ENCODE measurements at regions not wholly inside any gene's neighbourhood (a gene's known extent, or its start where the extent isn't known, plus 50 kb on each side); places are given as distances from the start of the nearest gene placed in this dataset.
"Not testable (repeated sequence)": the region's sequence is repeated elsewhere in the genome, so short reads cannot be mapped to it uniquely, and the experiment has no call there.

DNA sequence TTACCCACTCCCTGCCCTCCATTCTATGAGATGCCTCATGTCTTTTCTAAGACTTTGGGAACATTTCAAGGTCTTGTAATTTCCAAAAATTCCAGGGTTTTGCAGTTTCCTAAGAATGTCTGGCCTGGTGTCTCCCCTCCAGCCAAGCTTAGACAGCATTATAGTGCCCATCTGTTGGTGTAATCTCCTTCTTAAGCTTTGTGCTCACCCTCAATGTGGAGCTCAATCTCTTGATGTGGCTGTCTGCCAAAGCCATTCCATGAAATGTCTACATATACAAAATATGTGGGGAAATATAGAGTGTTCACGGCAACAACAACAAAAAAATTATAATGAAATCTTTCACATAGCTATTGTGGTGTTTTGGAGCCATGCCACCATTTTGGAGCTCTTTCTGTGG is 558.4 kb downstream of the PIK3C3 start:
- BruUV-seq (replicated peaks): no TSS peak
- DNase-seq: no peak
- Histone ChIP-seq H3K9me2 (ENCODE audit: insufficient read depth) (no peaks in the 10 kb centered on the region), H3K27me3 (ENCODE audit: insufficient read depth, low read depth) (no peaks in the 10 kb centered on the region), H2AFZ (no peak overlapping the region), H3K4me1 (replicated peaks; ENCODE audit: insufficient read depth) (no peaks in the 10 kb centered on the region), H3K4me3 (no peak overlapping the region), H3K79me2 (ENCODE audit: low read depth) (no peaks in the 10 kb centered on the region), H3K9me3 (ENCODE audit: insufficient read depth, low read depth) (no peaks in the 10 kb centered on the region), H3K4me2 (no peak overlapping the region), H3K27ac (no peak overlapping the region), H3F3A (ENCODE audit: insufficient read depth, low read depth) (no peaks in the 10 kb centered on the region), H4K20me1 (ENCODE audit: insufficient read depth) (no peaks in the 10 kb centered on the region), H3K36me3 (ENCODE audit: low read depth) (no peaks in the 10 kb centered on the region)
- CTCF ChIA-PET: no interaction called here
- TF ChIP-seq CTCF (conservative IDR thresholded peaks at IDR 0.05) (no peak), EZH2 (IDR thresholded peaks at IDR 0.05; ENCODE audit: low read depth) (no peak)
- intact Hi-C loops (cut with micrococcal nuclease; ENCODE audit: unreplicated experiment): no loop called here
- POLR2A ChIA-PET (ENCODE audit: unreplicated experiment): no interaction called here

- CTCF ChIA-PET: no interaction called here
- Histone ChIP-seq H3K4me2 (no peak overlapping the region), H3K4me3 (no peak overlapping the region), H3K27ac (no peak overlapping the region), H3F3A (ENCODE audit: insufficient read depth, low read depth) (no peaks in the 10 kb centered on the region), H2AFZ (no peak overlapping the region), H3K27me3 (ENCODE audit: insufficient read depth, low read depth) (no peaks in the 10 kb centered on the region), H3K79me2 (ENCODE audit: low read depth) (no peaks in the 10 kb centered on the region), H3K36me3 (ENCODE audit: low read depth) (no peaks in the 10 kb centered on the region), H3K9me2 (ENCODE audit: insufficient read depth) (no peaks in the 10 kb centered on the region), H3K4me1 (replicated peaks; ENCODE audit: insufficient read depth) (no peaks in the 10 kb centered on the region), H4K20me1 (ENCODE audit: insufficient read depth) (no peaks in the 10 kb centered on the region), H3K9me3 (ENCODE audit: insufficient read depth, low read depth) (no peaks in the 10 kb centered on the region)
- no peak for DNase-seq
- no TSS peak for BruUV-seq (replicated peaks)
- POLR2A ChIA-PET (ENCODE audit: unreplicated experiment): no interaction called here
- intact Hi-C loops (cut with micrococcal nuclease; ENCODE audit: unreplicated experiment): no loop called here
- TF ChIP-seq EZH2 (IDR thresholded peaks at IDR 0.05; ENCODE audit: low read depth) (no peak), CTCF (conservative IDR thresholded peaks at IDR 0.05) (no peak)
Measured at GRCh38 chr18:42514512-42514911, 559.5 kb downstream of the PIK3C3 start.

- ChIA-PET CTCF (no interaction called here), POLR2A (ENCODE audit: unreplicated experiment) (no interaction called here)
- H3K79me2 ChIP-seq (ENCODE audit: low read depth): no peaks in the 10 kb centered on the region
- intact Hi-C loops (cut with micrococcal nuclease; ENCODE audit: unreplicated experiment): no loop called here
- no peak overlapping the region for H2AFZ ChIP-seq
- H4K20me1 ChIP-seq (ENCODE audit: insufficient read depth): no peaks in the 10 kb centered on the region
- no peak overlapping the region for H3K4me3 ChIP-seq
- TF ChIP-seq CTCF (conservative IDR thresholded peaks at IDR 0.05): no peak
- H3K9me2 ChIP-seq (ENCODE audit: insufficient read depth): no peaks in the 10 kb centered on the region
- no peak for DNase-seq
- BruUV-seq (replicated peaks): no TSS peak
- H3K27ac ChIP-seq: no peak overlapping the region
- no peaks in the 10 kb centered on the region for H3K36me3 ChIP-seq (ENCODE audit: low read depth)
- no peaks in the 10 kb centered on the region for H3F3A ChIP-seq (ENCODE audit: insufficient read depth, low read depth)
- no peak overlapping the region for H3K4me2 ChIP-seq
- no peaks in the 10 kb centered on the region for H3K27me3 ChIP-seq (ENCODE audit: insufficient read depth, low read depth)
- no peaks in the 10 kb centered on the region for H3K4me1 ChIP-seq (replicated peaks; ENCODE audit: insufficient read depth)
- H3K9me3 ChIP-seq (ENCODE audit: insufficient read depth, low read depth): no peaks in the 10 kb centered on the region
Measured at GRCh38 chr18:42517896-42518295, 562.9 kb downstream of the PIK3C3 start.

DNA sequence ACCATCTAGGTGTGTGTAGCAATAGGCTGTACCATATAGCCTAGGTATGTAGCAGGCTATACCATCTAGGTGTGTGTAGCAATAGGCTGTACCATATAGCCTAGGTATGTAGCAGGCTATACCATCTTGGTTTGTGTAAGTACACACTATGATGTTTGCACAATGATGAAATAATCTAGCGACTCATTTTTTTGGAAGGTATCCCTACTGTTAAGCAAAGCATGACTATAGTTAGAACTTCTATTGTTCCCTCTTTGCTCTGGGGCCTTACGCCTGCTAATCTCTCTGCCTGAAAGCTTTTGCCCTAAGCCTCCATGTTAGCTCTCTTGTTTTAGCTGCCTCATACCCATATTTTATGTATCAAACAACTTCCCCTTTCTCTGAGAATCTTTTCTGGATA is 563.3 kb downstream of the PIK3C3 start:
- H3K4me1 ChIP-seq (replicated peaks; ENCODE audit: insufficient read depth); H3K4me2 ChIP-seq; H3K9me2 ChIP-seq (ENCODE audit: insufficient read depth); H3F3A ChIP-seq (ENCODE audit: insufficient read depth, low read depth); H4K20me1 ChIP-seq (ENCODE audit: insufficient read depth); H3K4me3 ChIP-seq; H2AFZ ChIP-seq; H3K9me3 ChIP-seq (ENCODE audit: insufficient read depth, low read depth); H3K79me2 ChIP-seq (ENCODE audit: low read depth); H3K36me3 ChIP-seq (ENCODE audit: low read depth); BruUV-seq (replicated peaks); intact Hi-C loops (cut with micrococcal nuclease; ENCODE audit: unreplicated experiment); POLR2A ChIA-PET (ENCODE audit: unreplicated experiment); H3K27me3 ChIP-seq (ENCODE audit: insufficient read depth, low read depth); DNase-seq; CTCF ChIA-PET; H3K27ac ChIP-seq: not testable (repeated sequence)
